Stomach (tissue), 8 donors: ENCODE measurements at regions not wholly inside any gene's neighbourhood (a gene's known extent, or its start where the extent isn't known, plus 50 kb on each side); places are given as distances from the start of the nearest gene placed in this dataset.

ENCODE experiments used
- DNase-seq, 2 donors: peaks; one replicate each; pipeline versions ENCODE4 v3.0.0 to v3.0.0-alpha.2; 2013 to 2019
- H3K27ac ChIP-seq, 5 donors: fragments of 200-600 bp in 4 of 5; sonication (generic) in 4 of 5; one replicate each; pipeline ENCODE4 v1.5.1; 2013 to 2019; ENCODE audit warnings: mild to moderate bottlenecking in 1 of 5, moderate library complexity in 1 of 5
- H3K27me3 ChIP-seq, 3 donors: fragments of 200-600 bp; sonication (generic); one replicate each; pipeline ENCODE4 v1.5.1; 2017 to 2019; ENCODE audit warnings: mixed run types in 1 of 3
- H3K36me3 ChIP-seq, 4 donors: fragments of 200-600 bp; sonication (generic); 1 replicate in 3 of 4; 2 replicates in 1 of 4; pipeline ENCODE4 v1.5.1; 2016 to 2019
- H3K4me1 ChIP-seq, 4 donors: fragments of 200-600 bp; sonication (generic); one replicate each; pipeline ENCODE4 v1.5.1; 2016 to 2019
- H3K4me3 ChIP-seq, 4 donors: fragments of 200-600 bp; sonication (generic) in 3 of 4; one replicate each; pipeline ENCODE4 v1.5.1; 2016 to 2019; ENCODE audit warnings: mild to moderate bottlenecking in 1 of 4
- H3K9me3 ChIP-seq, 4 donors: fragments of 200-600 bp; sonication (generic); one replicate each; pipeline ENCODE4 v1.5.1; 2016 to 2019
- CTCF ChIP-seq, 7 experiments: fragments of 450-650 bp in 4 of 7; fragments of 200-600 bp in 3 of 7; sonication (generic) in 3 of 7; IDR thresholded peaks; one replicate each; pipeline ENCODE4 v1.5.1; 2016 to 2019; ENCODE audit warnings: antibody characterized with exemption in 7 of 7, control low read depth in 2 of 7, mild to moderate bottlenecking in 1 of 7
- EP300 ChIP-seq: sonication (generic); formaldehyde crosslinking; IDR thresholded peaks from one replicate; pipeline ENCODE4 v1.6.1; 2017; ENCODE audit warnings: antibody characterized with exemption
- POLR2A ChIP-seq, 4 donors: fragments of 450-650 bp; IDR thresholded peaks; one replicate each; pipeline ENCODE4 v1.6.1; 2016; ENCODE audit warnings: antibody characterized with exemption in 4 of 4, control low read depth in 2 of 4, mild to moderate bottlenecking in 1 of 4, moderate library complexity in 1 of 4
- POLR2AphosphoS5 ChIP-seq, 3 donors: sonication (generic); formaldehyde crosslinking; IDR thresholded peaks; one replicate each; pipeline ENCODE4 v1.6.1; 2016; ENCODE audit warnings: antibody characterized with exemption in 3 of 3
- WGBS, 5 donors: extraction: QIAGEN DNeasy Blood & Tissue Kit in 3 of 5; methylation state at CpG; one replicate each; pipeline versions ENCODE4 v1.1.5 to v1.1.7; 2013 to 2018; 5-methylcytosine and 5-hydroxymethylcytosine counted together
- intact Hi-C: fragments of 100-400 bp; cut with DNase I; formaldehyde crosslinking; loops from one replicate; pipeline ENCODE4 v1.15.1; 2023; ENCODE audit warnings: low total_unique reads
- donor health status: healthy with polysubstance abuse.
- donor health status: Bipolar disorder and iron deficiency.
- donor health status: healthy.

DNA sequence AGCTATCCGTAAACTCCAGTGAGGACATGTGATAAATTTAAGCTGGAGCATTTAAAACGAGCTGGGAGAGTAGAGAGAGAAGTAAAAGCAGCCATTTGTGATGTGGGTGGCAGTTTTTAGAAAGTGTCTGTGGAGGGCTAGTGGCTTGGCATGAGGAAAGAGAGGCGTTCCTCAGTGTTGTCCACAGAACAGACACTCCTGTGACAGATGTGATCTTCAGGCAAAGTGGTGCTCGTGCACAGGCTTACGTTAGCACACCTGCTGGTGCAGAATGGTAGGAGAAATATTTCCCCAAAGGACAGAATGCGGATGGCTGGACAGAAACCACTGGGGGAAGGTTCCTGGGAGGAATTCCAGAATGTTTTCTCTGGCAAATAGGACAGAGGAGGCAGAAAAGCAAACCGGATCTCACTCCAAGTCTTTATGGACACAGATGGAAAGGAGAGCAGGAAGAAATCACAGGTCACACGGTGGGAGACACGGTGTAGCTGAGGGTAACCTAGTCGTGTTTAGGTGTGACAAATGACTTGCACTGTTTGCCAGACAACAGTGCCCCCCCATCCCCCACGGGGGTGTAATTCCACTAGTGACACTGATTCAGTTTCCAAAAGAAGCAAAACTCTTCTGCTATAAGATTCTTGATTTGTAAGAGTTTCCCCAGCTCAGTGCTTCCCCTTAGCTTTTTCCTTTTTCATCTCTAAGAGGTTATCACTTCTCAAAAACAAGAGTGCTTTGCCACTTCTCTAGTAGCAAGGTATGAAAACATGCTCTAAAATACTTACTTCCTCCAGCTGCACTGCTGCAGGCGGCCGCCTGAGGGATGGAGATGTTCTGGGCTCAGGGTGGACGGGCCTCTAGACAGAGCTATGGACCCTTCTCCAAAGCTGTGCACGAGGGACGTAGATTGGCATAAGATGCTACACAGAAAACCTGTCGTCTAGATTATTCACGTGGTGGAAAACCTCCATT lies 293.2 kb downstream of the QKI start:
- Histone ChIP-seq H3K27me3 (no peaks in the 10 kb centered on the region), H3K27ac (peak overlapping the region in 1 of 5 donors; percentile 30), H3K9me3 (no peaks in the 10 kb centered on the region), H3K4me3 (no peak overlapping the region), H3K36me3 (no peaks in the 10 kb centered on the region), H3K4me1 (peaks cover 0 to 40% (median 29%) of the 10 kb centered on the region in 4 donors)
- DNase-seq: no peak
- 54 to 68% (median 62%) methylated on average over 18 of the region's 18 CpGs for WGBS, 5 donors
- intact Hi-C loops: no loop called here
- TF ChIP-seq CTCF (IDR thresholded peaks at IDR 0.05) (no peak), POLR2AphosphoS5 (IDR thresholded peaks at IDR 0.05) (no peak), EP300 (no peak), POLR2A (IDR thresholded peaks at IDR 0.05) (no peak)

GRCh38 chr6:163706500-163707087 lies 292.1 kb downstream of the QKI start:
- Histone ChIP-seq H3K36me3 (no peaks in the 10 kb centered on the region), H3K9me3 (no peaks in the 10 kb centered on the region), H3K4me3 (no peak overlapping the region), H3K4me1 (peaks cover 0 to 32% (median 20%) of the 10 kb centered on the region in 4 donors), H3K27me3 (no peaks in the 10 kb centered on the region), H3K27ac (no peak overlapping the region)
- DNase-seq: no peak
- no peak for TF ChIP-seq POLR2AphosphoS5 (IDR thresholded peaks at IDR 0.05)
- TF ChIP-seq POLR2A (IDR thresholded peaks at IDR 0.05): no peak
- no peak for TF ChIP-seq EP300
- TF ChIP-seq CTCF (IDR thresholded peaks at IDR 0.05): no peak
- 78 to 95% (median 85%) methylated on average over 6 of the region's 6 CpGs for WGBS, 5 donors
- intact Hi-C loops: no loop called here

DNA sequence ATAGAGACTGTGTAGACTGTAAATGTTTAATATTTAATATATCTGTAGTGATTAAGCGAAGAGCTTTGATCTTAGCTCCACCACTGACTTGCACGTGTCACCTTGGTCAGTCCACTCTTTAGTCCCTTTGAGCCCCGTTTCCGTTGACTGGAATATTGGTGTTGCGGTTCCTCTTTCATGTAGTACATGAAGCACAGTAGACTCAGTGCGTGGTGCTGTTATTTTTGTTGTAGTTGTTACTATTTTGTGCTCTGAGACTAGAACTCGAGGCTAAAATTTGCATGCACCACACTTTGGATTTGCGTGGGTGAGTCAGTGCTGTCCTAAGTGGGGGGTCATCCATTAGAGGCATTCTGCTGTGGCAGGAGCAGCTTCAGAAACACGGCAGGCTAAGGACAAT lies 291.4 kb downstream of the QKI start:
- TF ChIP-seq POLR2AphosphoS5 (IDR thresholded peaks at IDR 0.05): no peak
- no peak for TF ChIP-seq POLR2A (IDR thresholded peaks at IDR 0.05)
- TF ChIP-seq EP300: no peak
- no peak for TF ChIP-seq CTCF (IDR thresholded peaks at IDR 0.05)
- peaks cover 0 to 26% (median 15%) of the 10 kb centered on the region in 4 donors for H3K4me1 ChIP-seq
- no peak overlapping the region for H3K27ac ChIP-seq
- intact Hi-C loops: no loop called here
- no peak for DNase-seq
- H3K36me3 ChIP-seq: no peaks in the 10 kb centered on the region
- no peak overlapping the region for H3K4me3 ChIP-seq
- H3K27me3 ChIP-seq: no peaks in the 10 kb centered on the region
- WGBS, 5 donors: 82 to 90% (median 88%) methylated on average over 9 of the region's 9 CpGs
- H3K9me3 ChIP-seq: no peaks in the 10 kb centered on the region

DNA sequence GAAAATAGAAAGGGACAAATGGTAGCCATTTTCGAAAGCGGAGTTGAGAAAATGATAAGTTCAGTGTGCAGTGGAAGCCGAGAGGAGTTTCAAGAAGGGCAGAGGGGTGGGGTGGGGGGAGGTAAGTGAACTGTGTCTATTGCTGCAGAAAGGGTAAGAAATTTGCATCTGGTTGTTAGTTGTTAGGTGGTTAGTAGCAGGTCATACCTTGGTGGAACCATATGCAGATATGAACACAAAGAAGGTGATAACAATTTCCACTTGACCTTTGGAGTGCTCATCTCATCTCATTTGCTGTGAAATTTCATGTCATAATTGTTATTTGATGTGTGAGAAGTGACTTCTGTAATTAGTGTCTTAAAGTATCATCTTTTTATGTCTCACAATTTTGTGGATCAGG lies 288.2 kb downstream of the QKI start:
- no peak overlapping the region for H3K27ac ChIP-seq
- no peak for DNase-seq
- intact Hi-C loops: no loop called here
- TF ChIP-seq POLR2A (IDR thresholded peaks at IDR 0.05) (no peak), EP300 (no peak), CTCF (IDR thresholded peaks at IDR 0.05) (no peak), POLR2AphosphoS5 (IDR thresholded peaks at IDR 0.05) (no peak)
- no peaks in the 10 kb centered on the region for H3K36me3 ChIP-seq
- H3K9me3 ChIP-seq: no peaks in the 10 kb centered on the region
- no peaks in the 10 kb centered on the region for H3K27me3 ChIP-seq
- peaks cover 0 to 9% (median 4%) of the 10 kb centered on the region in 4 donors for H3K4me1 ChIP-seq
- no peak overlapping the region for H3K4me3 ChIP-seq
- 91 to 96% (median 94%) methylated on average over 3 of the region's 3 CpGs for WGBS, 5 donors
